ENCODE measurements at regions not wholly inside any gene's neighbourhood (a gene's known extent, or its start where the extent isn't known, plus 50 kb on each side); places are given as distances from the start of the nearest gene placed in this dataset.

- TF ChIP-seq CHD7 (IDR thresholded peaks at IDR 0.05; ENCODE audit: insufficient replicate concordance, low read length) = no peak
- no peak for TF ChIP-seq RFX5 (IDR thresholded peaks at IDR 0.05; ENCODE audit: borderline replicate concordance, low read depth, low read length)
- TF ChIP-seq KDM1A (IDR thresholded peaks at IDR 0.05; ENCODE audit: borderline replicate concordance, low read length) = no peak
- TF ChIP-seq SIRT6 (IDR thresholded peaks at IDR 0.05; ENCODE audit: low read length) = no peak
- no peak for TF ChIP-seq HDAC6 (IDR thresholded peaks at IDR 0.05; ENCODE audit: low read depth, low read length)
- no peak for TF ChIP-seq SP1 (IDR thresholded peaks at IDR 0.05; ENCODE audit: low read depth, low read length)
- TF ChIP-seq POLR2A (IDR thresholded peaks at IDR 0.05; ENCODE audit: control extremely low read depth in 1 of 2, low read depth in 2 of 2, low read length in 2 of 2) = no peak
- TF ChIP-seq EP300 (IDR thresholded peaks at IDR 0.05; ENCODE audit: borderline replicate concordance in 1 of 2, low read depth in 2 of 2, low read length in 2 of 2) = no peak
- TF ChIP-seq CHD2 (IDR thresholded peaks at IDR 0.05; ENCODE audit: low read length) = no peak
- TF ChIP-seq TAF7 (optimal IDR thresholded peaks at IDR 0.05; ENCODE audit: borderline replicate concordance, low read depth, low read length) = no peak
- TF ChIP-seq GABPA (IDR thresholded peaks at IDR 0.05; ENCODE audit: borderline replicate concordance, insufficient read depth, low read length) = no peak
- no peak for TF ChIP-seq JUND (IDR thresholded peaks at IDR 0.05; ENCODE audit: low read length)
Observed at GRCh38 chr5:9707732-9708462, 77.7 kb upstream of the TAS2R1 start (continued).
